Stomach (tissue), 4 donors: ENCODE measurements at regions not wholly inside any gene's neighbourhood (a gene's known extent, or its start where the extent isn't known, plus 50 kb on each side); places are given as distances from the start of the nearest gene placed in this dataset.

ENCODE experiments used
- EP300 ChIP-seq: sonication (generic); formaldehyde crosslinking; IDR thresholded peaks from one replicate; pipeline ENCODE4 v1.6.1; 2017; ENCODE audit warnings: antibody characterized with exemption
- POLR2A ChIP-seq, 4 donors: fragments of 450-650 bp; IDR thresholded peaks; one replicate each; pipeline ENCODE4 v1.6.1; 2016; ENCODE audit warnings: antibody characterized with exemption in 4 of 4, control low read depth in 2 of 4, mild to moderate bottlenecking in 1 of 4, moderate library complexity in 1 of 4
- POLR2AphosphoS5 ChIP-seq, 3 donors: sonication (generic); formaldehyde crosslinking; IDR thresholded peaks; one replicate each; pipeline ENCODE4 v1.6.1; 2016; ENCODE audit warnings: antibody characterized with exemption in 3 of 3
- TF ChIP-seq, protein P1 (sequence below), 7 experiments: fragments of 450-650 bp in 4 of 7; fragments of 200-600 bp in 3 of 7; sonication (generic) in 3 of 7; IDR thresholded peaks; one replicate each; pipeline ENCODE4 v1.5.1; 2016 to 2019; ENCODE audit warnings: antibody characterized with exemption in 7 of 7, control low read depth in 2 of 7, mild to moderate bottlenecking in 1 of 7

DNA sequence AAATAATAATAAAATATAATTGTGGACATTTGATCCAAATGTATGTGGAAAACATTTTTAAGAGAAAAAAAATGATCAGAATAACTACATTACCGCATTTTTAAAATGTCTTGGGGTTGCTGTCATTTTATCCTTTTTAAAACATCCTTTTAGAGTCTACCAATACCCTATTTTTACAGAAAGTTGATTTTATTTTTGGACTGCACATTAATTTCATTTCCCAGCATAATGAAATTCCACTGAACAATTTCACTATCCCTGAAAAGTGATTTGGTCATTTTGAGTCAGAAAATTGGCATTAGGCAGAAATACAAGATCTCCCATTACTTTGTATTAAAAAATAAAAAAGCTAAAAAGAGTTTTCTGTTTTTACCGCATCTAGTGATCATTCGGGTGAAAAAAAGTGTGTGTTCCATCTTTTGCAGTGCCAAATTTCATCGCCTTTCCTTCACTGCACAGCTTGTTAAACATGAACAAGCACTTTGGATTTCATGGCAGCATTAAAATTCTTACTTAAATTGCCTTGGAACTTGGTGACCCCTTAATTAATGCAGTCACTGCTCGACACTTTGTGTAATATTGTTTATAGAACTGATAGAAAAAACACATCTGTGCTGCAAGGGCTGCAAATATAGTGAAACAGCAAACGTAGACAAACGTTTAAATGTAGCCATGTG, 611.7 kb downstream of the TSN start:
- TF ChIP-seq, protein P1, sequence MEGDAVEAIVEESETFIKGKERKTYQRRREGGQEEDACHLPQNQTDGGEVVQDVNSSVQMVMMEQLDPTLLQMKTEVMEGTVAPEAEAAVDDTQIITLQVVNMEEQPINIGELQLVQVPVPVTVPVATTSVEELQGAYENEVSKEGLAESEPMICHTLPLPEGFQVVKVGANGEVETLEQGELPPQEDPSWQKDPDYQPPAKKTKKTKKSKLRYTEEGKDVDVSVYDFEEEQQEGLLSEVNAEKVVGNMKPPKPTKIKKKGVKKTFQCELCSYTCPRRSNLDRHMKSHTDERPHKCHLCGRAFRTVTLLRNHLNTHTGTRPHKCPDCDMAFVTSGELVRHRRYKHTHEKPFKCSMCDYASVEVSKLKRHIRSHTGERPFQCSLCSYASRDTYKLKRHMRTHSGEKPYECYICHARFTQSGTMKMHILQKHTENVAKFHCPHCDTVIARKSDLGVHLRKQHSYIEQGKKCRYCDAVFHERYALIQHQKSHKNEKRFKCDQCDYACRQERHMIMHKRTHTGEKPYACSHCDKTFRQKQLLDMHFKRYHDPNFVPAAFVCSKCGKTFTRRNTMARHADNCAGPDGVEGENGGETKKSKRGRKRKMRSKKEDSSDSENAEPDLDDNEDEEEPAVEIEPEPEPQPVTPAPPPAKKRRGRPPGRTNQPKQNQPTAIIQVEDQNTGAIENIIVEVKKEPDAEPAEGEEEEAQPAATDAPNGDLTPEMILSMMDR (IDR thresholded peaks at IDR 0.05): no peak
- no peak for TF ChIP-seq POLR2AphosphoS5 (IDR thresholded peaks at IDR 0.05)
- no peak for TF ChIP-seq EP300
- TF ChIP-seq POLR2A (IDR thresholded peaks at IDR 0.05): no peak
